A549 (cell line): ENCODE measurements at regions not wholly inside any gene's neighbourhood (a gene's known extent, or its start where the extent isn't known, plus 50 kb on each side); places are given as distances from the start of the nearest gene placed in this dataset.

Experiments used
- ATAC-seq, 2 experiments: fragments of 200-7000 bp in 1 of 2; fragments of >200 bp in 1 of 2; cut with Nextera tagmentation in 1 of 2; cut with Tn5 transposase in 1 of 2; 3 replicates each; pipeline versions ENCODE4 v1.8.0 to v1.9.1; 2018 to 2020; ENCODE audit warnings: mild to moderate bottlenecking in 1 of 2, moderate library complexity in 1 of 2
- CTCF ChIA-PET: fragments of 300-600 bp; sonication (Branson Sonifier 250); formaldehyde crosslinking; extraction: SDS; loops from one replicate; lab custom pipeline; 2021; ENCODE audit warnings: antibody characterized with exemption, inconsistent platforms; lab: Yijun Ruan, JAX
- POLR2A ChIA-PET: fragments of 350-600 bp; formaldehyde crosslinking; extraction: SDS; loops from one replicate; lab custom pipeline; 2021; ENCODE audit warnings: antibody characterized with exemption, inconsistent platforms; lab: Yijun Ruan, JAX
- DNase-seq, 2 experiments: peaks; one replicate each; pipeline versions ENCODE4 v3.0.0 to v3.0.0-alpha.2; 2011 to 2016; ENCODE audit warnings: low read depth in 1 of 2, low spot score in 1 of 2
- FAIRE-seq: peaks from 2 replicates; lab custom pipeline; 2011; peaks lifted over from hg19 to GRCh38; lab: Jason Lieb, UNC
- H3K27ac ChIP-seq, 2 experiments: fragments of >200 bp; sonication (Bioruptor Twin); formaldehyde crosslinking; 3 replicates each; pipeline ENCODE4 v1.5.1; 2016 to 2017
- H3K4me1 ChIP-seq: fragments of >200 bp; sonication (Bioruptor Twin); formaldehyde crosslinking; 3 replicates; pipeline ENCODE4 v1.6.1; 2016
- H3K4me2 ChIP-seq: fragments of >200 bp; sonication (Bioruptor Twin); formaldehyde crosslinking; 3 replicates; pipeline ENCODE4 v1.6.1; 2016
- H3K4me3 ChIP-seq: fragments of >200 bp; sonication (Bioruptor Twin); formaldehyde crosslinking; 3 replicates; pipeline ENCODE4 v1.5.1; 2016
- H3K9me3 ChIP-seq: fragments of >200 bp; sonication (Bioruptor Twin); formaldehyde crosslinking; 3 replicates; pipeline ENCODE4 v1.6.1; 2016
- CHD2 ChIP-seq: fragments of 150-350 bp; IDR thresholded peaks from 2 replicates; pipeline ENCODE4 v1.6.1; 2014; ENCODE audit warnings: low read length; ENCODE audit not compliant: partially characterized antibody
- FOSB ChIP-seq: fragments of 250-450 bp; sonication (Bioruptor Pico); IDR thresholded peaks from 2 replicates; pipeline ENCODE4 v1.5.0; 2020; ENCODE audit warnings: mild to moderate bottlenecking, moderate library complexity
- HDAC2 ChIP-seq: fragments of 200-600 bp; sonication (generic); IDR thresholded peaks from 2 replicates; pipeline ENCODE4 v1.6.1; 2016
- HOXB13 ChIP-seq: fragments of 250-450 bp; sonication (Bioruptor Pico); IDR thresholded peaks from 2 replicates; pipeline ENCODE4 v1.5.0; 2020; ENCODE audit warnings: low read depth, mild to moderate bottlenecking, moderate library complexity
- KDM5A ChIP-seq: fragments of 200-600 bp; sonication (generic); IDR thresholded peaks from 2 replicates; pipeline ENCODE4 v1.6.1; 2016; ENCODE audit warnings: antibody characterized with exemption, mild to moderate bottlenecking
- NPAS2 ChIP-seq: fragments of 250-450 bp; sonication (Bioruptor Pico); IDR thresholded peaks from 2 replicates; pipeline ENCODE4 v1.8.0; 2022; ENCODE audit warnings: mild to moderate bottlenecking, moderate library complexity, borderline replicate concordance
- PHF8 ChIP-seq: fragments of 200-600 bp; sonication (generic); IDR thresholded peaks from 2 replicates; pipeline ENCODE4 v1.6.1; 2016; ENCODE audit warnings: low read depth, mild to moderate bottlenecking, antibody characterized with exemption, moderate library complexity, borderline replicate concordance
- POLR2AphosphoS2 ChIP-seq: conservative IDR thresholded peaks from 2 replicates; pipeline ENCODE4 v1.6.1; 2012; ENCODE audit warnings: low read length, improper control_type of control experiment, inconsistent platforms
- RNF2 ChIP-seq: fragments of 200-600 bp; sonication (generic); IDR thresholded peaks from 2 replicates; pipeline ENCODE4 v1.6.1; 2016; ENCODE audit warnings: low read depth, mild to moderate bottlenecking, antibody characterized with exemption, moderate library complexity, borderline replicate concordance
- SMC3 ChIP-seq: fragments of >200 bp; sonication (Bioruptor Twin); formaldehyde crosslinking; IDR thresholded peaks from 3 replicates; pipeline ENCODE4 v1.6.1; 2018; ENCODE audit warnings: inconsistent platforms
- SREBF2 ChIP-seq: fragments of 450-650 bp; IDR thresholded peaks from 2 replicates; pipeline ENCODE4 v1.6.1; 2014; ENCODE audit warnings: mild to moderate bottlenecking, moderate library complexity
- TFCP2L1 ChIP-seq: fragments of 250-450 bp; sonication (Bioruptor Pico); IDR thresholded peaks from 2 replicates; pipeline ENCODE4 v1.5.0; 2021; ENCODE audit warnings: mild to moderate bottlenecking
- TP53 ChIP-seq: fragments of 250-450 bp; sonication (Bioruptor Pico); IDR thresholded peaks from 2 replicates; pipeline ENCODE4 v1.5.0; 2021; ENCODE audit warnings: mild to moderate bottlenecking, moderate library complexity
- ZC3H11A ChIP-seq: fragments of 450-650 bp; IDR thresholded peaks from 2 replicates; pipeline ENCODE4 v1.6.1; 2014; ENCODE audit warnings: antibody characterized with exemption, mild to moderate bottlenecking
- ZSCAN20 ChIP-seq: fragments of 250-450 bp; sonication (Bioruptor Pico); IDR thresholded peaks from 2 replicates; pipeline ENCODE4 v1.8.0; 2022; ENCODE audit warnings: mild to moderate bottlenecking, moderate library complexity
- WGBS: methylation state at CpG from one replicate; pipeline ENCODE4 v1.1.6; 2017; ENCODE audit errors: missing lambda C conversion rate; 5-methylcytosine and 5-hydroxymethylcytosine counted together
- TF ChIP-seq, protein P1 (sequence below): fragments of >200 bp; sonication (Bioruptor Twin); formaldehyde crosslinking; IDR thresholded peaks from 3 replicates; pipeline ENCODE4 v1.5.1; 2016
- TF ChIP-seq, protein P2 (sequence below): IDR thresholded peaks from 2 replicates; pipeline ENCODE4 v1.6.1; 2012
- TF ChIP-seq, protein P3 (sequence below): fragments of >200 bp; sonication (Bioruptor Twin); formaldehyde crosslinking; IDR thresholded peaks from 2 replicates; pipeline ENCODE4 v1.6.1; 2016
- TF ChIP-seq, protein P4 (sequence below): fragments of 200-600 bp; sonication (generic); IDR thresholded peaks from 2 replicates; pipeline ENCODE4 v1.6.1; 2016; ENCODE audit warnings: antibody characterized with exemption, mild to moderate bottlenecking, moderate library complexity
- TF ChIP-seq, protein P5 (sequence below): fragments of 250-450 bp; sonication (Bioruptor Pico); IDR thresholded peaks from 2 replicates; pipeline ENCODE4 v1.5.0; 2021; ENCODE audit warnings: mild to moderate bottlenecking, moderate library complexity, borderline replicate concordance
- TF ChIP-seq, protein P6 (sequence below): IDR thresholded peaks from 2 replicates; pipeline ENCODE4 v1.6.1; 2012; ENCODE audit warnings: low read depth, borderline replicate concordance
- TF ChIP-seq, protein P7 (sequence below): fragments of 250-450 bp; sonication (Bioruptor Pico); IDR thresholded peaks from 2 replicates; pipeline ENCODE4 v1.5.0; 2020; ENCODE audit warnings: low read depth, mild to moderate bottlenecking, moderate library complexity

DNA sequence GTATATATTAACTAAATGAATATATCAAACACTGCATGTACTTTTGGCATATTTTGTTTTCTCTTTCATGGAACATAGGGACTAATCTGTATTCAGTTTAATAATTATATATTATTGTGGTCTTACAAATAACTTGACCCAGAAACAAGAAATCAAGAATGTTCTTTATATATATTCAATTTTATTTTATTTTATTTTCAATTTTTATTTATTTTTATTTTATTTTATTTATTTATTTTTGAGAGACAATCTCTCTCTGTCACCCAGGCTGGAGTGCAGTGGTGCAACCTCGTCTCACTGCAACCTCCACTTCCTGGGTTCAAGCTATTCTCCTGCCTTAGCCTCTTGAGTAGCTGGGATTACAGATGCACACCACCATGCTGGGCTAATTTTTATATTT is 258.4 kb upstream of the MYO3A start:
- ChIA-PET CTCF (interaction anchor here (1.3 kb wide), 1 partner anchor 562 kb away, joined by 6 read pairs; no protein-coding TSS in a partner anchor), POLR2A (no interaction called here)
- FAIRE-seq, result no peak
- H3K4me1 ChIP-seq, result no peaks in the 10 kb centered on the region
- no peaks in the 10 kb centered on the region for H3K9me3 ChIP-seq
- H3K27ac ChIP-seq, result no peak overlapping the region
- DNase-seq, result no peak
- no peak overlapping the region for H3K4me2 ChIP-seq
- 0% methylated on average over 1 of the region's 1 CpG for WGBS
- no peak overlapping the region for H3K4me3 ChIP-seq
- TF ChIP-seq HDAC2, result no peak
- TF ChIP-seq TP53 (CRISPR knock-in tag), result no peak
- no peak for TF ChIP-seq POLR2AphosphoS2
- TF ChIP-seq TFCP2L1 (CRISPR knock-in tag), result no peak
- no peak for TF ChIP-seq PHF8
- TF ChIP-seq, protein P1, sequence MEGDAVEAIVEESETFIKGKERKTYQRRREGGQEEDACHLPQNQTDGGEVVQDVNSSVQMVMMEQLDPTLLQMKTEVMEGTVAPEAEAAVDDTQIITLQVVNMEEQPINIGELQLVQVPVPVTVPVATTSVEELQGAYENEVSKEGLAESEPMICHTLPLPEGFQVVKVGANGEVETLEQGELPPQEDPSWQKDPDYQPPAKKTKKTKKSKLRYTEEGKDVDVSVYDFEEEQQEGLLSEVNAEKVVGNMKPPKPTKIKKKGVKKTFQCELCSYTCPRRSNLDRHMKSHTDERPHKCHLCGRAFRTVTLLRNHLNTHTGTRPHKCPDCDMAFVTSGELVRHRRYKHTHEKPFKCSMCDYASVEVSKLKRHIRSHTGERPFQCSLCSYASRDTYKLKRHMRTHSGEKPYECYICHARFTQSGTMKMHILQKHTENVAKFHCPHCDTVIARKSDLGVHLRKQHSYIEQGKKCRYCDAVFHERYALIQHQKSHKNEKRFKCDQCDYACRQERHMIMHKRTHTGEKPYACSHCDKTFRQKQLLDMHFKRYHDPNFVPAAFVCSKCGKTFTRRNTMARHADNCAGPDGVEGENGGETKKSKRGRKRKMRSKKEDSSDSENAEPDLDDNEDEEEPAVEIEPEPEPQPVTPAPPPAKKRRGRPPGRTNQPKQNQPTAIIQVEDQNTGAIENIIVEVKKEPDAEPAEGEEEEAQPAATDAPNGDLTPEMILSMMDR, result no peak
- no peak for ATAC-seq

DNA sequence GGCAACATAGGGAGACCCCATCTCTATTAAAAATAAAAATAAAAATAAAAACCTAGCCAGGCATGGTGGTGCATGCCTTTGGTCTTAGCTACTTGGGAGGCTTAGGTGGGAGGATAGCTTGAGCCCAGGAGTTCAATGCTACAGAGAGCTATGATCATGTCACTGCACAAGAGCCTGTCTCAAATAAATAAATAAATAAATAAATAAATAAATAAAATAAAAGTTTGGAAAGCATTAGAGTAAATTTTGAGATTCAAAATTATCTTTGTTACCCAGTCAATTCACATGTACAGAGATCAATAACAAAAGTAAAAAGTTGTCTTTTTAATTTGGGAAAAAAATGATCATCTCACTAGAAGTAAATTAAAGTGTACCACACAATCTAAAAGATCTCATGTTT is 255.8 kb upstream of the MYO3A start:
- FAIRE-seq, result no peak
- Histone ChIP-seq H3K4me3 (no peak overlapping the region), H3K4me2 (no peak overlapping the region)
- CTCF ChIA-PET, result no interaction called here
- ATAC-seq, result no peak
- TF ChIP-seq SREBF2, result no peak
- 0 out of 2 replicates have a peak, but pooled peaks have one; percentile 24 for TF ChIP-seq ZC3H11A
- TF ChIP-seq, all 56 proteins: peak for 1
- no peaks in the 10 kb centered on the region for H3K4me1 ChIP-seq
- no peaks in the 10 kb centered on the region for H3K9me3 ChIP-seq
- no peak overlapping the region for H3K27ac ChIP-seq
- DNase-seq, result no peak
- POLR2A ChIA-PET, result no interaction called here

DNA sequence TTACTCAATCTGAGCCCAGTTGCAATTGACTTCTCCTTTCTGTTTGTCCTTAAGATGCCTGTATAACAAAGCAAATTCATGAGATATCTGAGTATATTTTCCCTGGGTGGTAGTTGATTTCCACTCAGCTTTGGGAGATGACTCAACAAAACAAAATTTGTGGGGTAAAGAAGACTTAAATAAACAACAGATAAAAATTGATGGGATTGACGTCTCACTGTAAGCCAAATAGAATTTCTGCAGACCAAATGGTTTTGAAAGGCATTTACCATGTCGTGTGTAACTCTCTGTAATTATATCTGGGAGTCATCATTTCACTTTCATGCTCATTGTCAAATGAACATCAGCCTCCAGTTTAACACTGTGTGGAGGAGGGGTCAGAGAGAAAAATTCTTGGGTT is 255.4 kb upstream of the MYO3A start:
- Histone ChIP-seq H3K4me3 (no peak overlapping the region), H3K9me3 (no peaks in the 10 kb centered on the region), H3K4me1 (no peaks in the 10 kb centered on the region), H3K4me2 (no peak overlapping the region), H3K27ac (no peak overlapping the region)
- no peak for DNase-seq
- ATAC-seq, result no peak
- ChIA-PET CTCF (no interaction called here), POLR2A (no interaction called here)
- WGBS, result 6% methylated on average over 2 of the region's 2 CpGs
- FAIRE-seq, result no peak
- no peak for TF ChIP-seq CHD2
- TF ChIP-seq SMC3, result no peak
- TF ChIP-seq ZSCAN20 (CRISPR knock-in tag), result no peak
- no peak for TF ChIP-seq KDM5A
- no peak for TF ChIP-seq TP53 (CRISPR knock-in tag)
- no peak for TF ChIP-seq TFCP2L1 (CRISPR knock-in tag)
- TF ChIP-seq, protein P2, sequence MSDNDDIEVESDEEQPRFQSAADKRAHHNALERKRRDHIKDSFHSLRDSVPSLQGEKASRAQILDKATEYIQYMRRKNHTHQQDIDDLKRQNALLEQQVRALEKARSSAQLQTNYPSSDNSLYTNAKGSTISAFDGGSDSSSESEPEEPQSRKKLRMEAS, result no peak
- TF ChIP-seq, protein P3, sequence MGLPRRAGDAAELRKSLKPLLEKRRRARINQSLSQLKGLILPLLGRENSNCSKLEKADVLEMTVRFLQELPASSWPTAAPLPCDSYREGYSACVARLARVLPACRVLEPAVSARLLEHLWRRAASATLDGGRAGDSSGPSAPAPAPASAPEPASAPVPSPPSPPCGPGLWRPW, result no peak
- TF ChIP-seq, protein P4, sequence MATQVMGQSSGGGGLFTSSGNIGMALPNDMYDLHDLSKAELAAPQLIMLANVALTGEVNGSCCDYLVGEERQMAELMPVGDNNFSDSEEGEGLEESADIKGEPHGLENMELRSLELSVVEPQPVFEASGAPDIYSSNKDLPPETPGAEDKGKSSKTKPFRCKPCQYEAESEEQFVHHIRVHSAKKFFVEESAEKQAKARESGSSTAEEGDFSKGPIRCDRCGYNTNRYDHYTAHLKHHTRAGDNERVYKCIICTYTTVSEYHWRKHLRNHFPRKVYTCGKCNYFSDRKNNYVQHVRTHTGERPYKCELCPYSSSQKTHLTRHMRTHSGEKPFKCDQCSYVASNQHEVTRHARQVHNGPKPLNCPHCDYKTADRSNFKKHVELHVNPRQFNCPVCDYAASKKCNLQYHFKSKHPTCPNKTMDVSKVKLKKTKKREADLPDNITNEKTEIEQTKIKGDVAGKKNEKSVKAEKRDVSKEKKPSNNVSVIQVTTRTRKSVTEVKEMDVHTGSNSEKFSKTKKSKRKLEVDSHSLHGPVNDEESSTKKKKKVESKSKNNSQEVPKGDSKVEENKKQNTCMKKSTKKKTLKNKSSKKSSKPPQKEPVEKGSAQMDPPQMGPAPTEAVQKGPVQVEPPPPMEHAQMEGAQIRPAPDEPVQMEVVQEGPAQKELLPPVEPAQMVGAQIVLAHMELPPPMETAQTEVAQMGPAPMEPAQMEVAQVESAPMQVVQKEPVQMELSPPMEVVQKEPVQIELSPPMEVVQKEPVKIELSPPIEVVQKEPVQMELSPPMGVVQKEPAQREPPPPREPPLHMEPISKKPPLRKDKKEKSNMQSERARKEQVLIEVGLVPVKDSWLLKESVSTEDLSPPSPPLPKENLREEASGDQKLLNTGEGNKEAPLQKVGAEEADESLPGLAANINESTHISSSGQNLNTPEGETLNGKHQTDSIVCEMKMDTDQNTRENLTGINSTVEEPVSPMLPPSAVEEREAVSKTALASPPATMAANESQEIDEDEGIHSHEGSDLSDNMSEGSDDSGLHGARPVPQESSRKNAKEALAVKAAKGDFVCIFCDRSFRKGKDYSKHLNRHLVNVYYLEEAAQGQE, result no peak
- TF ChIP-seq, protein P5, sequence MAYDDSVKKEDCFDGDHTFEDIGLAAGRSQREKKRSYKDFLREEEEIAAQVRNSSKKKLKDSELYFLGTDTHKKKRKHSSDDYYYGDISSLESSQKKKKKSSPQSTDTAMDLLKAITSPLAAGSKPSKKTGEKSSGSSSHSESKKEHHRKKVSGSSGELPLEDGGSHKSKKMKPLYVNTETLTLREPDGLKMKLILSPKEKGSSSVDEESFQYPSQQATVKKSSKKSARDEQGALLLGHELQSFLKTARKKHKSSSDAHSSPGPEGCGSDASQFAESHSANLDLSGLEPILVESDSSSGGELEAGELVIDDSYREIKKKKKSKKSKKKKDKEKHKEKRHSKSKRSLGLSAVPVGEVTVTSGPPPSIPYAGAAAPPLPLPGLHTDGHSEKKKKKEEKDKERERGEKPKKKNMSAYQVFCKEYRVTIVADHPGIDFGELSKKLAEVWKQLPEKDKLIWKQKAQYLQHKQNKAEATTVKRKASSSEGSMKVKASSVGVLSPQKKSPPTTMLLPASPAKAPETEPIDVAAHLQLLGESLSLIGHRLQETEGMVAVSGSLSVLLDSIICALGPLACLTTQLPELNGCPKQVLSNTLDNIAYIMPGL (CRISPR knock-in tag), result no peak
- TF ChIP-seq, protein P1, result no peak
- TF ChIP-seq, protein P6, sequence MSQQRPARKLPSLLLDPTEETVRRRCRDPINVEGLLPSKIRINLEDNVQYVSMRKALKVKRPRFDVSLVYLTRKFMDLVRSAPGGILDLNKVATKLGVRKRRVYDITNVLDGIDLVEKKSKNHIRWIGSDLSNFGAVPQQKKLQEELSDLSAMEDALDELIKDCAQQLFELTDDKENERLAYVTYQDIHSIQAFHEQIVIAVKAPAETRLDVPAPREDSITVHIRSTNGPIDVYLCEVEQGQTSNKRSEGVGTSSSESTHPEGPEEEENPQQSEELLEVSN, result no peak
- TF ChIP-seq, protein P7, sequence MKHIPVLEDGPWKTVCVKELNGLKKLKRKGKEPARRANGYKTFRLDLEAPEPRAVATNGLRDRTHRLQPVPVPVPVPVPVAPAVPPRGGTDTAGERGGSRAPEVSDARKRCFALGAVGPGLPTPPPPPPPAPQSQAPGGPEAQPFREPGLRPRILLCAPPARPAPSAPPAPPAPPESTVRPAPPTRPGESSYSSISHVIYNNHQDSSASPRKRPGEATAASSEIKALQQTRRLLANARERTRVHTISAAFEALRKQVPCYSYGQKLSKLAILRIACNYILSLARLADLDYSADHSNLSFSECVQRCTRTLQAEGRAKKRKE (CRISPR knock-in tag), result no peak
- no peak for TF ChIP-seq FOSB
- TF ChIP-seq NPAS2 (CRISPR knock-in tag), result no peak
- no peak for TF ChIP-seq RNF2
- no peak for TF ChIP-seq HOXB13 (CRISPR knock-in tag)
